SW 1271 (cell line): ENCODE measurements at regions not wholly inside any gene's neighbourhood (a gene's known extent, or its start where the extent isn't known, plus 50 kb on each side); places are given as distances from the start of the nearest gene placed in this dataset.
"Not testable (repeated sequence)": the region's sequence is repeated elsewhere in the genome, so short reads cannot be mapped to it uniquely, and the experiment has no call there.

Experiments used
- DNase-seq, 2 experiments: peaks; one replicate each; lab custom pipeline; 2025; lab: John Stamatoyannopoulos, UW

- DNase-seq, result no peak
Observed at GRCh38 chr1:208347191-208347590, 103.0 kb upstream of the PLXNA2 start.

- no peak for DNase-seq
Observed at GRCh38 chr1:208349694-208350330, 105.6 kb upstream of the PLXNA2 start.

- no peak for DNase-seq
Observed at GRCh38 chr1:208350815-208351214, 106.6 kb upstream of the PLXNA2 start.

DNA sequence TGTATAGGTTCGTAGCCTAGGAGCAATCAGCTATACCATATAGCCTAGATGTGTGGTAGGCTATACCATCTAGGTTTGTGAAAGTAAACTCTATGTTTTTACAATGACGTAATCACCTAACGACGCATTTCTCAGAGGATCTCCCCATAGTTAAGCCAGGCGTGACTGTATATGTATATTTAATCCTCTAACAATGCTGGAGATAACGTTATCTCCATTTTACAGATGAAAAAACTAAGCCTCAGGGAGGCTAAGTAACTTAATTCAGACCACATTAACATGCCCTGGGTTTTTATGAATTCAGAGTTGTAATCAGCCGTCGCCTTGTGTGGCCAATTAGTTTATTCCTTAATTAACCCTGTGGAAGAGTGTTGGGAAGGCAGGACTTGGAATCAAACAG is 107.7 kb upstream of the PLXNA2 start:
- DNase-seq, result no peak

DNA sequence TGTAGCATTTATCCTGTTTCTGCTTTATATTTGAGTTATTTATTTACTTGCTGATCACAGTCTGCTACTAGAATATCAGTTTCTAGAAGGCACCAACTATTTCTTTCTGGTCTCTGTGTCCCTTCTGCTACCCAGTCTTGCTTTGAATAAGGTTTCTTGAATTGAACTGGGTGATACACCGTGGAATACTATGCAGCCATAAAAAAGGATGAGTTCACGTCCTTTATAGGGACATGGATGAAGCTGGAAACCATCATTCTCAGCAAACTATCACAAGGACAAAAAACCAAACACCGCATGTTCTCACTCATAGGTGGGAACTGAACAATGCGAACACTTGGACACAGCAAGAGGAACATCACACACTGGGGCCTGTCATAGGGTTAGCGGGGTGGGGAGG is 109.6 kb upstream of the PLXNA2 start:
- not testable (repeated sequence) for DNase-seq

DNA sequence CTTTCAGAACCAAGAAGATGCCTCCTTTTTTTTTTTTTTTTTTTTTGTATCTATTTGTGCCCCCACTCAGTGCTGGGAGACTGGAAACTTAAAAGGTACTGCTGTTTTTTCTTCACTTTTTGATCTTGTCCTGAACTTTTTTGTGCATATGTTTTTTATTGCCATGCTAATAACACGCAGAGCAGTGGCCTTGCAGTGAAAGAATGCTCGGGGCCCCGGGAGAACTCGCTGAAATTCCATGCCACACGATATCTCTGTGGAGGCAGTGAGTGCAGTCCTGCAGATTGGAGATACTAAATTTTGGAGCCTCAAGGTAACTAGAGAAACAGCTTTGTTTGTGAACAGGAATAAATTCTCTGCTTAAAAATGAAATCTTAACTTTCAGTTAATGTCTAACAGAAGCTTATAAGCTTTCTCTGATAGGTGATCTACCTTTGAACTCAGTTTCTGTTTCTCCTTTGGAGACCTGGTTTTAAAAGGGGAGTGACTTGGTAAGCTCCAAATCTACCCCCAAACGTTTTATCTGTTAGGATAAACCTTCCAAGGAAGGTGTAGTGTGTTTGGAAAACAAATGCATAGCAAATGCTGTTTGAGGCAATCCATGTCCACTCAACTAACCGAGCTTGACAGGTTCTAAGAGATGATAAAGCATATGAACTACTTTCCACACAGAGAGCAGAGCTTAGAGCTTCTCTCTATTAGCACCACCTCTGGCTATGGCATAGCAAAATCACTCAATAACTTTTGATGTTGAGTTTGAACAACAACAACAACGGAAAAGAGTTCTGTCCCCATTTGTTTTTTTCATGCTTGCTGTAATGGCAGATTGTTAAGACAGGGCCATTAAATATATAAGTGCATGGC is 113.7 kb upstream of the PLXNA2 start:
- DNase-seq, result no peak

- no peak for DNase-seq
Observed at GRCh38 chr1:208358651-208359050, 114.5 kb upstream of the PLXNA2 start.

DNA sequence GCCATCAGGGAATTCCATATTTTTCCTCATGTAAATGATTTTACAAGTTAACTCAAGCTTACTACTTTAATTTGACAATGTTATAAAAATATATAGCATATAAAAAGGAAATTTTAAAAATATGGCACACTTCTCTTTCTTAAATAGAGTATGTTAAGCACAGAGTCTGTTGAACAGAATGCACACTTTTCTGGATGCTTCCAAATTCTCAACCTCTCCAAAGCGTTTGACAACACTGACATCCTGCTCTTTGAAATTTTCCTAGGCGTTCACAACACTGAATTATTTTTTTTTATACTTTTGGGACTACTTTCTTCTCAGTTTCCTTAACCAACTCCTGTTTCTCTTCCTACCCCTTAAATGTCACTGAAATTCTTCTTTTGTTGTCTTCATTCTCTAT is 117.8 kb upstream of the PLXNA2 start:
- DNase-seq, result no peak

DNA sequence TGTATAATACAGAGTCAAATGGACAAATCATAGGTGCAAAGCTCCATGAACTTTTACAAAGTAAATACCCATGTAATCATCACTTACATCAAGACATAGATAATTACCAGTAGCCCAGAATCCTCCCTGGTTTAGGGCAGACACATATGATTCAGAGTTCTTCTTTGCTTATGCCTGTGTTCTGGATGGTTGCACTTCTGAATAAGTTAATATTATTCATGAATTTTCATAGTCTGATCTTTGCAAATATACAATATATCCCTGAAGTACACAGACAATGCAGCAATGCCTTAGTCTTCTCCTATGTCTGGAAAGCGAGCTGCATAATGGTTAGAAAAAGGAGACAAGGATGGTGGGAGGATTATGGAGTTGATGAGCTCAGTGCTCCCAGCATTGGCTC is 122.4 kb upstream of the PLXNA2 start:
- DNase-seq, result no peak

DNA sequence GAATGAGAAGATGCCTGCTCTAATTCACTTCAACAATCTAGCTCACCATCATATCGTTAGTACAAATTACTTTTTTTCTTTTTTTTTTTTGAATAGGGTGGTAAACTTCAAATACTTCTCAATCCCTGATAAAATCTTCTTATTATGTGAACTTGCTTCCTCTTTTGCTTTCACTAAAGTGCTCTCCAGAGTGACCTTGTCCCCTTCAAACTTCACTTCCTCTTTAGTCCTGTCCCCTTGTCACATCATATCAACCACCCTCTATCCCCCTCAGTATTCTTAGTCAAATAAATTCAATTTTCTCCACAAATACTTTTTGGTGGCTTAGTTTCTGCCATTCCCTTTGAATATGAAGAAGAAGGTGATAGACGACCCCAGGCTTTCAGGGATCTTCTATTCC is 124.9 kb upstream of the PLXNA2 start:
- DNase-seq, result no peak

DNA sequence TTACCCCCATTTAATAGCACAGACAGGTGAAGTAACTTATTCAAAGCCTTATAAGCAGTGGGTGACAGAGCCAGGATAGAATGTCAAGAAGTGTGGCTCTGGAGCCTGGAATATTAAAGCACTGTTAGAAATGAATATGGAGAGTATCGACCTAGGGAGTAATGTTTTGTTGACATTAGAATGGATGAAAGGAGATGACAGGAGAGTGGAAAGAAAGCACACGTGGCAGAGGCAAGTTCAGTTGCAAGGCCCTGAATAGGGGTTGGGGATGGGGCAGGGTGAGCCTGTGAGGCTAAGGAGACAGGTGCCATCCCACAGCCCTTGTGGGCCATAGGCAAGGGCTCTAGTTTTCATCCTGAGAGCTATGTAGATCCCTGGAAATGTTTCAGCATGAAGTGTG is 125.5 kb upstream of the PLXNA2 start:
- DNase-seq, result no peak

DNA sequence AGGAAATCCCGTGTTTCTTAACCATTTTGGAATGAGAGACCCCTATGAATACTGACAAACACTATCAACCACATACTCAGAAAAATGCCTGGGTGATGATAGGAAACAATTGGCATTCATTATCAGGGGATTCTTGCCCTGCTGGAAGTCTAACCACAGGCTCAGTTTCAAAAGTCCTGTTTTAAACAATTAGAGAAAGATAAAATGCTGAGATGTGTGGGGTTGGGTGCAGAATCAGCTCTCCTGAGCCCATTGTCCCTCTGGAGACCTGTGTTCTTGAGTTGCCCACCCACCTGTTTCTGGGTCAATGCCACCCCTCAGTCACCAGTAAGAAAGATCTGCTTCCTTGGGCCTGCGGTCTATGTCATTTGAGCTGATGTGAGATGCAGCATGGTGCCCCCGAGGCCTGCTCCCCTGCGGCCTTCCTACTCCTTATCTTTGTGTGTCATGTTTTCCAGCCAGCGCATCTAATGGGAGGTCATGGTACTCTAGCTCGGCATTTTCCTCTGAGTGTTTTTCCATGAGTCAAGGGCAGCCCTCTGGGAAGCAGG is 130.3 kb upstream of the PLXNA2 start:
- DNase-seq, result no peak

DNA sequence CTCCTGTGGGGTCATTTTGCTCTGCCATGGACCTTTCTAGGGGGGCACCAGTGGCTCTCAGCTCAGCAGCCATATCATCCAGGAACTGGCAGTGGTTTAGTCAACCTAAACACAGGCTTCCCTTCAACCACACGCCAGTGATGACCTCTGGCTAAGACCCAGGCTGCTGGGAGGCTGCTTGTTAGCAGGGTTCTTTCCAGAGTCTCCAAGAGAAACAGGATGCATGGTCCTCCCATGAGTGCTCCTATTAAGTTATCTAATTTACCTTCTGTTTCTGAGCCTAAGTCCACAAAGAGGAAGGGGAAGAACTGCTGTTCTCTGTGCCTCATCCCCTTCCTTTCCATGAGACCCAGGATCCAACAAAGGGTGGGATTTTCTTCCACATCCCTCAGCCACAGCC is 137.3 kb upstream of the PLXNA2 start:
- no peak for DNase-seq

GRCh38 chr1:208387908-208388811 is 144.0 kb upstream of the PLXNA2 start:
- DNase-seq, result no peak

DNA sequence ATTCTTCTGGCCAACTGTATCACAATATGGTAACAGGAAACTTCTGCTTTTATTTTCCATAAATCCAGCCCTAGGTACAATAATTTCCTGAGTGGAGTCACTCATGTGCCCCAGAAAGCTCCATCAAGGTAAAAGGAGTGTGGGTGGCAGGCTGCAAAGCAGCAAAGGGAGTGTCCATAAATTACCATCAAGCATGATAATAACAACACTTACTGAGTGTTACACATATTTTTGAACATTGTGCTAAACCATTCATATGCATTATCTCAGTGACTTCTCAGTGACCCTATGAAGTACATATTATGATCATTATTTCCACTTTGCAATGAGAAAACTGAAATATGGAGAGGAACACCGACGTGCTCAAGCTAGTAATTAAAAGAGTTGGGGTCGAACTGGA is 149.2 kb upstream of the PLXNA2 start:
- no peak for DNase-seq

DNA sequence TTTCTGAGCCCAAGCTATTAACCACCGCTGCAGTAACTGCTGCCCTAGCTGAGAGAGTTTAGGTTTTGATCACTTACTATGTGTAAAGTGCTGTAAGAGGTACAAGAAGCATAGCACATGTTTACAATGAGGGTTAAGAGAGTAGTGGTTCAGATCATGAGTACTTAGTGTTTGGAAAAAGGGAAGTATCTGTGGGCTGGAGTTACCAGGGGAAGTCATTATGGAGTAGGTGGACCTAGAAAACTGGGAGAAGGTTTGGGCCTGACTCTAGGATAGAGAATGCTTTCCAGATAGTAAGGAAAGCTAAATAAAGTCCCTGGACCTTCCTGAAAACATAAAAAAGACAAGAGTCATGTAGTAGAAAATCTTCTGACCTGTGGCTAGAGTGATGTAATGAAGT is 149.6 kb upstream of the PLXNA2 start:
- no peak for DNase-seq

DNA sequence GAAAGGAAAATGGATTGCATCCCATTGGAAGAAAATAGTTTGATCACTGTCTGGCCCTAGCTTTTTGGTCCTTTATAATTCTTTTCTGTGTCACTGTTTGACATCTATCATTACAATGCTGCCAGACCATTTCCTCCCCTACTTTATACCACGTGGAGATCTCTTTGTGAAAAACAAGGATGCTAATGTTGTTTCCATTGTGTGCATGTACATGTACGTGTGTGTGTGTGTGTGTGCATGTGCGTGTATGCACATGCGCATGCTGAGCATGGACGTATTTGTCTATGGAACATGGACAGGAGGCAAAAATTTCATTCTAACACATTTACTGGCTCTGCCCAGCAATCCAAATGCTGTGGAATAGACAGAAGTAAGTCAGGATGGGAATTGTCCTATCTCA is 153.1 kb upstream of the PLXNA2 start:
- DNase-seq, result no peak

- no peak for DNase-seq
Observed at GRCh38 chr1:208405014-208405413, 160.8 kb upstream of the PLXNA2 start.

DNA sequence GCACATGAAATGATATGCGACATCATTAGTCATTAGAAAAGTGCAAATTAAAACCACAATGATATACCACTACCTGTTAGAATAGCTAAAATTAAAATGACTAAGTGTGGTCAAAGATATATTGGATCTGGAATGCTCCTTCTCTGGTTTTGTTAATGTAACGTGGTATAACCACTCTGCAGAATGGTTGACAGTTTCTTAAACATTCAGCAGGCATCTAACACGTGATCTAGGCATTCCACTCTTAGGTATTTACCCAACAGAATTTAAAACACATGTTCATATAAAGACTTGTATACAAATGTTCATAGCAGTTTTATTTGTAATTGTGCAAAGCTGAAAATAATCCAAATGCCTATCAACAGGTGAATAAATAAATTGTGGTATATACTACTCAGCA is 165.0 kb upstream of the PLXNA2 start:
- no peak for DNase-seq

DNA sequence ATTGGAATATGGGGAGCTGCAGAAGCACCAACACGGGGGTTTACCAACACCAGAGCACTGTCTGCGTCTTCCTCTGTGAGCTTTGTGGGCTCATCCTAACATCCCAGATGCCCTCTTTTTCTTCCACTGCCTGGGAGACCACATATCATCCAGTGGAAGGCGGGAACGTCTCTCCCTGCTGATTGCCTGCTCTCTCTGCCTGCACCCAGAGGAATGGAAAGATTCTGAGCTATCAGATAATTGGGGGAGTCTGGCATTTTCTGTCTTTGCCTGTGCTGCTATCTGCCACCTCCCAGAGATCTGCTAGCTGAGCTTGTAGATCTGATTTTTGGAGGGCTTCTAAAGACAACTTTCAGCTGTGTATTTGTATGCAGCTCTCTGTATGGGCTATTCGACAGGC is 166.2 kb upstream of the PLXNA2 start:
- no peak for DNase-seq

GRCh38 chr1:208413006-208413405 is 168.8 kb upstream of the PLXNA2 start:
- no peak for DNase-seq

DNA sequence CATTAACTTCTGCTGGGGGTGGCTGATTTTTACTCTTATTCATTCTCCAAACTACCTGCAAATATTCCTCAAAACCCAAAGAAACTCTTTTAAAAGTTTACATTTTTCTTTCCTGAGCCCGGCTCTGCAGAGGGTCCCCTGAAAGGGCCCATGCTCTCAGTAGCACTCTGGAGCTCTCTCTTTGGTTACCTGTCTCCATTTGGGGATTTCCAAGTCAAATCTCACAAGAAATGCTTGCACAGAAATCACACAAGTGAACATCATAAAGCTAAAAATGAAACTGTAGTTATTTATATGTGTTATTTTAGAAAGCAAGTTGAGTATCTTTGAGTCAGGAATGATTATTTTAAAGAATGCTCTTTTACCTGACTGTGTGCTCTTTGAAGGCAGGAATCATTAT is 174.5 kb upstream of the PLXNA2 start:
- no peak for DNase-seq
